ENCODE measurements at regions not wholly inside any gene's neighbourhood (a gene's known extent, or its start where the extent isn't known, plus 50 kb on each side); places are given as distances from the start of the nearest gene placed in this dataset.

- Histone ChIP-seq H3K9ac (ENCODE audit: low read depth, low read length, poor library complexity, severe bottlenecking) (no peak overlapping the region), H3K36me3 (ENCODE audit: insufficient read depth, low read length) (no peaks in the 10 kb centered on the region), H3K27me3 (ENCODE audit: insufficient read depth, low read length, poor library complexity, severe bottlenecking) (no peaks in the 10 kb centered on the region), H2AFZ (ENCODE audit: low read length) (no peak overlapping the region), H3K4me2 (ENCODE audit: low read depth, low read length, poor library complexity, severe bottlenecking) (no peak overlapping the region), H3F3A (ENCODE audit: low read depth) (no peaks in the 10 kb centered on the region), H3K9me3 (ENCODE audit: insufficient read depth, low read depth, low read length) (no peaks in the 10 kb centered on the region), H3K4me3 (ENCODE audit: low read length, poor library complexity, severe bottlenecking) (no peak overlapping the region), H3K79me2 (ENCODE audit: insufficient read depth, low read length) (no peaks in the 10 kb centered on the region), H3K4me1 (ENCODE audit: insufficient read depth, low read length, poor library complexity, severe bottlenecking) (no peaks in the 10 kb centered on the region), H4K20me1 (ENCODE audit: insufficient read depth, low read length, poor library complexity, severe bottlenecking) (no peaks in the 10 kb centered on the region), H3K9me2 (replicated peaks; ENCODE audit: low read depth, low read length) (no peaks in the 10 kb centered on the region)
- no peak for TF ChIP-seq EZH2phosphoT487 (IDR thresholded peaks at IDR 0.05; ENCODE audit: borderline replicate concordance)
These were observed 565.1 kb upstream of the NDST4 start for GRCh38 chr4:115678425-115678941.

GRCh38 chr4:115675719-115676118, 562.3 kb upstream of the NDST4 start:
- no peak overlapping the region for H2AFZ ChIP-seq (ENCODE audit: low read length)
- no peaks in the 10 kb centered on the region for H4K20me1 ChIP-seq (ENCODE audit: insufficient read depth, low read length, poor library complexity, severe bottlenecking)
- H3K79me2 ChIP-seq (ENCODE audit: insufficient read depth, low read length) = no peaks in the 10 kb centered on the region
- H3F3A ChIP-seq (ENCODE audit: low read depth) = no peaks in the 10 kb centered on the region
- no peaks in the 10 kb centered on the region for H3K9me2 ChIP-seq (replicated peaks; ENCODE audit: low read depth, low read length)
- H3K27me3 ChIP-seq (ENCODE audit: insufficient read depth, low read length, poor library complexity, severe bottlenecking) = no peaks in the 10 kb centered on the region
- H3K36me3 ChIP-seq (ENCODE audit: insufficient read depth, low read length) = no peaks in the 10 kb centered on the region
- no peak overlapping the region for H3K9ac ChIP-seq (ENCODE audit: low read depth, low read length, poor library complexity, severe bottlenecking)
- no peak for TF ChIP-seq CTCF (conservative IDR thresholded peaks at IDR 0.05; ENCODE audit: low read length)
- no peak overlapping the region for H3K4me3 ChIP-seq (ENCODE audit: low read length, poor library complexity, severe bottlenecking)
- no peaks in the 10 kb centered on the region for H3K9me3 ChIP-seq (ENCODE audit: insufficient read depth, low read depth, low read length)
- H3K4me2 ChIP-seq (ENCODE audit: low read depth, low read length, poor library complexity, severe bottlenecking) = no peak overlapping the region
- no peaks in the 10 kb centered on the region for H3K4me1 ChIP-seq (ENCODE audit: insufficient read depth, low read length, poor library complexity, severe bottlenecking)

- Histone ChIP-seq H3K9me3 (ENCODE audit: insufficient read depth, low read depth, low read length) (no peaks in the 10 kb centered on the region), H3K4me2 (ENCODE audit: low read depth, low read length, poor library complexity, severe bottlenecking) (no peak overlapping the region), H3K9ac (ENCODE audit: low read depth, low read length, poor library complexity, severe bottlenecking) (no peak overlapping the region), H3K79me2 (ENCODE audit: insufficient read depth, low read length) (no peaks in the 10 kb centered on the region), H3K36me3 (ENCODE audit: insufficient read depth, low read length) (no peaks in the 10 kb centered on the region), H3K4me1 (ENCODE audit: insufficient read depth, low read length, poor library complexity, severe bottlenecking) (no peaks in the 10 kb centered on the region), H3K9me2 (replicated peaks; ENCODE audit: low read depth, low read length) (no peaks in the 10 kb centered on the region), H2AFZ (ENCODE audit: low read length) (no peak overlapping the region), H3K27me3 (ENCODE audit: insufficient read depth, low read length, poor library complexity, severe bottlenecking) (no peaks in the 10 kb centered on the region), H3K4me3 (ENCODE audit: low read length, poor library complexity, severe bottlenecking) (no peak overlapping the region), H3F3A (ENCODE audit: low read depth) (no peaks in the 10 kb centered on the region), H4K20me1 (ENCODE audit: insufficient read depth, low read length, poor library complexity, severe bottlenecking) (no peaks in the 10 kb centered on the region)
- TF ChIP-seq EZH2phosphoT487 (IDR thresholded peaks at IDR 0.05; ENCODE audit: borderline replicate concordance) = no peak
- no peak for TF ChIP-seq CTCF (conservative IDR thresholded peaks at IDR 0.05; ENCODE audit: low read length)
These were observed 561.1 kb upstream of the NDST4 start for GRCh38 chr4:115674485-115674884.

GRCh38 chr4:115671581-115671980, 558.2 kb upstream of the NDST4 start:
- Histone ChIP-seq H3K4me1 (ENCODE audit: insufficient read depth, low read length, poor library complexity, severe bottlenecking) (no peaks in the 10 kb centered on the region), H3F3A (ENCODE audit: low read depth) (no peaks in the 10 kb centered on the region), H2AFZ (ENCODE audit: low read length) (no peak overlapping the region), H3K9ac (ENCODE audit: low read depth, low read length, poor library complexity, severe bottlenecking) (no peak overlapping the region), H3K4me2 (ENCODE audit: low read depth, low read length, poor library complexity, severe bottlenecking) (no peak overlapping the region), H3K27me3 (ENCODE audit: insufficient read depth, low read length, poor library complexity, severe bottlenecking) (no peaks in the 10 kb centered on the region), H3K9me2 (replicated peaks; ENCODE audit: low read depth, low read length) (no peaks in the 10 kb centered on the region), H4K20me1 (ENCODE audit: insufficient read depth, low read length, poor library complexity, severe bottlenecking) (no peaks in the 10 kb centered on the region), H3K79me2 (ENCODE audit: insufficient read depth, low read length) (no peaks in the 10 kb centered on the region), H3K36me3 (ENCODE audit: insufficient read depth, low read length) (no peaks in the 10 kb centered on the region), H3K4me3 (ENCODE audit: low read length, poor library complexity, severe bottlenecking) (no peak overlapping the region), H3K9me3 (ENCODE audit: insufficient read depth, low read depth, low read length) (no peaks in the 10 kb centered on the region)
- TF ChIP-seq CTCF (conservative IDR thresholded peaks at IDR 0.05; ENCODE audit: low read length) (no peak), EZH2phosphoT487 (IDR thresholded peaks at IDR 0.05; ENCODE audit: borderline replicate concordance) (no peak)
